ENCODE measurements at regions not wholly inside any gene's neighbourhood (a gene's known extent, or its start where the extent isn't known, plus 50 kb on each side); places are given as distances from the start of the nearest gene placed in this dataset.

- DNase-seq = peak in 1 of 2 experiments; percentile 29
Observed at GRCh38 chr9:75624998-75625397, 265.5 kb upstream of the PCSK5 start.

DNA sequence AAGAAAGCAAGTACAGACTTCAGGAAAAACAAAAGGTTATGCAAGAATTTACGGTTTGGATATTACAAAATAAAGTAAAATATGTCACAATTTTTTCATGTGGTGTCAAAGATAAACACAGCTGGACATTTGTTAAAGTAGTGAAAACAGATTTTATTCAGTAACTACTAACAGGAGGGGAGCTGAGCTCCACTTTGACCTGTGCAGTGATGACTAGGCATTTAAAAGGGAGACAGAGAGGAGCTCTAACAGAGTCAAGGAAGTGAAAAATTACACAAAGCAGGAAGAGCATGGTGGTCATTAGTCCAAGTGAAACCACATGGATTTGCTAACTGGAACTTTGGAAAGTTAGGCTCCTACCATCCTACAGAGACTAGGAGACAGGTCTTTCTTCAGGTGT is 263.6 kb upstream of the PCSK5 start:
- DNase-seq = no peak

DNA sequence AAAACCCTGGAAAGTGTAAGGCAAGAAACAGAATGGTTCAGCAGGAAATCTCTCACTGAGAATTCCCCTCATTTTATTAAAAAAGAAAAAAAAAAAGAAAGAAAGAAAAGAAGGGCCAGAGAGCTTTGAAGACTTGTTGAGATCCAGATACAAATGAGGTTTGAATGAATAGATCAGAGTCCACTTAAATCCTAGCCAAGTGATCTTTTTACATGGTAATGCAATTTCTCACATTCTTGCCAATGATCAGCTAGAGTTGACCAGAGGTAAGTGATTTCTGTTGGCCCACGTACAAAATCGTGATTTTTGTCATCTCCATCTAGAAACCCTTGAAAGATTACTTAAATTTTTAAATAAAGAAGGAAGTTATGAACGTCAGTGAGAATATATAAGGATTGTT is 261.5 kb upstream of the PCSK5 start:
- no peak for DNase-seq

- DNase-seq = no peak
Observed at GRCh38 chr9:75633451-75634057, 256.9 kb upstream of the PCSK5 start.

- no peak for DNase-seq
Observed at GRCh38 chr9:75636427-75637045, 253.9 kb upstream of the PCSK5 start.

DNA sequence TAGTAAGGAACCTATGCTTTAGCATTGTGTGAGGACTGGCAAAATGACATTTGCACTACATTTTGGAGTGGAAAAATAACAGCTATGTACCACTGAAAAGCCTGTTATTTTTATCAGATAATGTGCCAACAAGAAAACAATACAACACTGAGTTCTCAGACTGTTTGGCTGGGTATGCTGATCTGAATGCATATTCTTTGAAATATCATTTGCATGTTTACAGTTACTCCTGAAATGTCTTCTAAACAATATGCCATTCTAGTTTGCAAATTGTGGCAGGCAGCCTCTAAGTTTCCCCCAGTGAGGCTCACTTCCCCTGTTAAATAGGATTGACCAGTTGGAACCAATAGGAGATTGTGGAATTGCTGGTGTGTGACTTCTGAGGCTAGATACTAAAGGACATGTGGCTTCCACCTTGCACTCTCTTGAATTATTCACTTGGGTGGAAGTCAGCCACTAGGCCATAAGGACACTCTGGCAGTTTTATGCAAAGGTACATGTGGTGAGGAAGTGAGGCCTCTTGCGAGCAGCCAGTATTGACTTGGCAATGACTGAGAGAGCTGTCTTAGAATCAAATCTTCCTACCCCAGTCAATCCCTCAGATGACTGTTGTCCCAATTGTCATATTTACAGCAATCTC is 250.4 kb upstream of the PCSK5 start:
- no peak for DNase-seq

DNA sequence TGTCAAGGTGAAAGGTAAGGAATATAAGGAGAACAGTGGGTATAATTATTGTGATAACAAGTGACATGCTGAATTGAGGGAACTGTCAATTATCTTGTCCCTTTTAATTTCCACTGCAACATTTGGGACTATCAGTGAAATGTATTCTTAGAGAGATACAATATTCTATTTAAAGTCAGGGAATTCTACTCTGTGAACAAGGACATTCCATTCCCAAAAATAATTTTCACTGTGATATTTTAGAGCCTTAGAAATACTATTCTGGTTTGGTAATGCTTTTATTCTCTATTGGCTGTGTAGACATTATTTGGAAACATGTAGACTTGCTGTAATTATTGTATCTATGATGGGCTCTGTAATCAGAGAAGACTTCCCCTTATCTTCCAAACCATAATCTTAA is 248.0 kb upstream of the PCSK5 start:
- DNase-seq = no peak

DNA sequence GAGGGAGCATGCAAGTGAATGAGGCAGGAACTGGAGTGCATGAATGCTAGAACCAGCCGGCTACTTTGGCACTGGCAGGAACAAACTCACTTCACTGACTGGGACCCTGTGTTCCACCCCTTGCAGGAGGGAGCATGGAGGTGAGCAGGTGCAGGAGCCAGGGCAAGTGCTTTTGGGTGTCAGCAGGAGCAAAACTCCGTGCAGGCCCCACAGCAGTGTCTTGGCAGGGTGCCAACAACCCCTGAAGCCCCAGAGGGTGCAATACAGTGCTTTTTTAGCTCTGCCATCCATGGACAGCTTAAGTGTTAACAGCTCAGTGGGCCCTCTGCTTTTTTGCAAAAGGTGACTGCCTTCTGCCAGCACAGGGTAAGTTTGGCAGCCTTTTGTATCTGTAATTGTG is 245.8 kb upstream of the PCSK5 start:
- DNase-seq = no peak

DNA sequence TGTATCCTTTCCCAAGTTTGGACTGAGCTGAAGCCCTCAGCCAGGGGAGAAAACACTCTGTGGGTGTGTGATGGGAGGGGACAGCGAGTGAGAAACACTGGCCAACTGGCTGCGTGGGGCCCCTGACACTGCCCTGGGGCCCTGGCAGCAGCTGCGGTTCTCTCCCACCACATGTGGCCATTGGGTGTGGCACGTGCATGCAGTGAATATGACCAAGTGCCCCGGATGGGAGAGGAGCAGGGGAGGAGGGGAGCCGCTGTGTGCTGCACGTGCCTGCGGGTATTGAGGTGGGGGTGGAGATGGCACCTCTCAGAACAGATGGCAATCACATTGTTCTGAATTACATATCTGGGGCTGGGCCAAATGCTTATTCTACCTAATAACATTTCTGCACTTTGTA is 242.4 kb upstream of the PCSK5 start:
- no peak for DNase-seq

GRCh38 chr9:75649060-75649459 is 241.4 kb upstream of the PCSK5 start:
- no peak for DNase-seq

DNA sequence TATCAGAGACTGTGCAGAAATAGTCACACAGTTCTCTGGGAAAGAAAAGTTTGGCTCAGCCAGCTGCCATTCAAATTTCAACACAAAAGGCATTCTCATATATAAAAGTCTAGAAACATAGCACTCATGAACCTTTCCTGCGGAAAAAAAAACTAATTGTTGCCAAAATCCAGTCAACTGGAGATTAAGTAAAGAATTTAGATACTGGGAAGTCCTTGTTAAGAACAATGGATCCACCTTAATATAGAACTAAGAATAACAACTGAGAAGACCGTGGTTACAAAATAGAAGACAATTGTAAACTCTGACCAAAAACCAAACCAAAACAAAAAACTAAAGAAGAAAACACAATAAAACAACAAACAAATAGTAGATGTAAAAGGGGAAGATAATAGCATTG is 238.8 kb upstream of the PCSK5 start:
- DNase-seq = no peak

- DNase-seq = no peak
Observed at GRCh38 chr9:75653335-75653734, 237.1 kb upstream of the PCSK5 start.

GRCh38 chr9:75653750-75654149 is 236.7 kb upstream of the PCSK5 start:
- DNase-seq = no peak

DNA sequence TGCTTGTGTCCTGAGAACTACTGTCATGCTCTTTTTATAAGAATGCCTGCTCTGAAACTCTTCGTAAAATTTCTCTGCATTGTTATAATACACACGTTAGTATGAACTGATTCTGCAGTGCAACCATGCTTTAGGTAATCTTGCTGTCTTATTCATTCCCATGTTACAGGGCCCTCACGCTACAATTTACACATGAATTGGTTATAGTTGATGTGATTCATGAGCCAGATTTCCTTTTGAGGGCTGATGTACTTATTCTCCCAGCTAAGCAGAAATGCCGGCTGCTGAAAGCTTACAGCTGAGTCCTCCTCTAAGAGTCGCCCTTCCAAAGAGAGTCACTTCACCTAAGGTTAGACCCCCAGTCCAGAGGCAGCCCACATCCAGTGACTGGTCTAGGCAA is 233.5 kb upstream of the PCSK5 start:
- no peak for DNase-seq

DNA sequence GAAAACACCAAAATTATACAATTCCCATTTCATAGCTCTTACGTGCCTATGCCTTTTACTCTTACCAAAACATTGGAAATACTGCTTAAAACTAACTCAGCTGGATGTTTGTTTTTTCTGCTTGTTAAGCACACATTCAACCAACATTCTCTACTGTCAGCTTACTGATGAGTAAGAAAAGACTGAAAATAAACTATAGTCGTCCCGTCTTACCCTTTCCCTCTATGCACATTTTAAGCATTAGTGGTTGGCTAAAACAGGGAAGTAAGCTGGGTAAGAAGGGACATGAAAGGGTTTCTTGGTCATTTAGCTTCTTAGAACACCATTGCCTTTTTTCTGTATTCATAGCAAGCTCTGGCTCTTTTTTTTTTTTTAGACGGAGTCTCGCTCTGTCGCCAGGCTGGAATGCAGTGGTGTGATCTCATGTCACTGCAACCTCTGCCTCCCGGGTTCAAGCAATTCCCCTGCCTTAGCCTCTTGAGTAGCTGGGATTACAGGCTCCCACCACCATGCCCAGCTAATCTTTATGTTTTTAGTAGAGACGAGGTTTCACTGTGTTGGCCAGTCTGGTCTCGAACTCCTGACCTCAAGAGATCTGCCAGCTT is 232.1 kb upstream of the PCSK5 start:
- DNase-seq = no peak

- no peak for DNase-seq
Observed at GRCh38 chr9:75664597-75664996, 225.9 kb upstream of the PCSK5 start.

DNA sequence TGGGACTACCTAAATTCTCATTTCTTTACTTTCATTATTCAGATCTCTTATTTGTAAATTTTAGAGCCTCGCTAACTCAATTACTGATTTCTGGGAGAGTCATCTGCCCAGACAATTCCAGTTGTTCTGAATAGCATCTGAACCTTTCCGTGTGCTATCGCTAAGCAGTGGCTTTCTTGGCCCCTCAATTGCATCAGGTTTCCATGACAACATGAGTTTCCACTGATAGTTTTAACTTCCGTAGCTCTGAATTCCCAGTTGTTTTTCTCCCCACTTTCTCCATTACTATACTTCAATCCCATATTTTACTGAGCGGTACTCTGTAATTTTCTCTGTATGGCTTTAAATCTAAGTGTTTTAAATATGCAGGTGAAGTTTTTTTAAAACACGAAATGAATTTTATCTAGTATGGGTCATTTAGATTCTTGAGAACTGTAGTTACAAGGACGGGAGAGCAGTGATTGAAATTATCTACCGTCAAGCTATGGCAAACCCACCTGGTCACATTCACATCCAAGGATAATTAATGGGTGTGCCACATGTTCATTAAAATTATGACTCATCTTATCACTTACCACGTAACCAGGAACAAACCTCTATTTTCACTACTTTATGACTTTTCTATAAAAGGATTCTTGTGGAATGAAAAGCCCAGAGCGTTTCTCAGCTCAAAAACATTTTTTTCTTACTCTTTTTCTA is 223.5 kb upstream of the PCSK5 start:
- DNase-seq = no peak

GRCh38 chr9:75669721-75670120 is 220.8 kb upstream of the PCSK5 start:
- no peak for DNase-seq

DNA sequence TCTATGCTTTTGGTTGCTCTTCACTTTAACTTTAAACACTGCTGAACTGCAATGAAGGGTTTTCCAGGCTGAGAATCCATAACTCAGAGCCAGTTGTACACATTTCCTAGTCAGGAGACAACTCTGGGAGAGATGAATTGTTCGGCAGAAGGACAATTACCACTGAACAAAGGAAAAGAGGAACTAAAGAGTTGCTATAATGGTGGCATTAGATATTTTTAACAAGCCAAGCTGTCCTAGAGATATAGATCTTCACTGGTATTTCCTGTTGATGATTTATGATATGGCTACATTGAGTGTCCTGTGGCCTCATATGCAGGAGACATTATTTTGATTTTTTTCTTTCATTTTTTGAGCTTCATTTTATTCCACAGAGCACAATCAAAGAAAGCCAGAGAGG is 219.1 kb upstream of the PCSK5 start:
- no peak for DNase-seq

- peak in 1 of 2 experiments; percentile 0 for DNase-seq
Observed at GRCh38 chr9:75672478-75672877, 218.0 kb upstream of the PCSK5 start.

DNA sequence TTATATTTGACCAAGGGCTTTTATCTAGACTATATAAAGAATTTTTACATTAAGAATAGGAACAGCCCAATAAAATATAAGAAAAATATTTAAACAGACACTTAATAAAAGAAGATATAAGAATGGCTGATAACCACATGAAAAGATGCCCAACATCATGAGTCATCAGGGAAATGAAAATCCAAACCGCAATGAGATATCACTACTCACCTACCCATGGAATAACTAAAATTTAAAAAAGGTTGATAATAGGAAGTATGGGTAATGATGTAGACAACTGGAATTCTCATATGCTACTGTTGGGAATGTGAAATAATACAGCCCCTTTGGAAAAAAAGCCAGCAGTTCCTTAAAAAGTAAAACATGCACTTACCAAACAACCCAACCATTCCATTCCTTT is 206.9 kb upstream of the PCSK5 start:
- no peak for DNase-seq

- DNase-seq = no peak
Observed at GRCh38 chr9:75685062-75685461, 205.4 kb upstream of the PCSK5 start.

DNA sequence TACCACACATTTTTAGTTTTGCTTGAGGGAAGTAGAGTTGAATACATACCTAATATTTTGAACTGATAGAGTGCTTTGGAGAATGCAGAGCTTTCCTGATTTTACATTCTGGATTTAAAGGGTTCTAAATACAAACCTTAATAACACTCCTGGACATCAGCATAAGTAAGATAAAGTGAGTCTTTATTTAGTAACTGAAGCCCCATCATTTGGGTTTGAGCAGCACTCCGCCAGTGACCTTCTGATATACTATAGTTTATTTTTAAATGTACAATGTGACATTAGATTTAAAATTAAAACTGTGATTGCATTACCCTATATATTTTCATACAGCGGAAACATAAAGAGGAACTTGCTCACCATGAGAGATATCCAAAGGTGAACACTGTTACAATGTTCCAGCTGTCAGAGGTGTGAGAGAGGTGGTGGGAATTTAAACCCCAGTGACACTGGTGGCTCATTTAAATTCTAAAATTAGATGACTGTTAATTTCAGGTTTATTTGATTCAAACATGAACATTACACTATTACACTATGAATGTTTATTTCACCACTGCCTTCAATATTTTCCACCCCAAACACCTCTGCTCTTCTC is 203.0 kb upstream of the PCSK5 start:
- DNase-seq = no peak
